Daoy (cell line): ENCODE measurements at regions not wholly inside any gene's neighbourhood (a gene's known extent, or its start where the extent isn't known, plus 50 kb on each side); places are given as distances from the start of the nearest gene placed in this dataset.

ENCODE experiments used
- DNase-seq: peaks from one replicate; pipeline ENCODE4 v3.0.0-alpha.2; 2015; ENCODE audit warnings: low read depth

- DNase-seq: no peak
Measured at GRCh38 chr9:13990331-13990730, 323.6 kb downstream of the NFIB start.

GRCh38 chr9:13988944-13989343, 325.0 kb downstream of the NFIB start:
- DNase-seq: no peak

- DNase-seq: no peak
Measured at GRCh38 chr9:13983607-13984006, 330.3 kb downstream of the NFIB start.

DNA sequence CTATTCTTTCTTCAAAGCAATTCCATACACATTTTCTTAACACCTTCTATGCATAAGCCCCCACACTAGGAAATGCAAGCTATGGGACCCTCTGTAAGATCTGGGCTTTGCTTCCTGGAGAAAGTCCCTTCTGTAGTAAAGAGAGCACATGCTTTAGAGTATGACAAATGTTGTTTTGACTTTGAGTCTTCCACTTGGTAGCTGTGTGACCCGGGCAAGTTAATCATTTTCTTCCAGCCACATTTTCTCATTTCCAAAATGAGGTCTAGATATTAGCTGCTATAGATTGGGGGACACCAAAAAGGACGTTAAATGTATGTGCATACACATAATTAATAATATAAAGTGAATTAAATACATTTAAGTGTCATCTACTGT, 334.0 kb downstream of the NFIB start:
- no peak for DNase-seq

DNA sequence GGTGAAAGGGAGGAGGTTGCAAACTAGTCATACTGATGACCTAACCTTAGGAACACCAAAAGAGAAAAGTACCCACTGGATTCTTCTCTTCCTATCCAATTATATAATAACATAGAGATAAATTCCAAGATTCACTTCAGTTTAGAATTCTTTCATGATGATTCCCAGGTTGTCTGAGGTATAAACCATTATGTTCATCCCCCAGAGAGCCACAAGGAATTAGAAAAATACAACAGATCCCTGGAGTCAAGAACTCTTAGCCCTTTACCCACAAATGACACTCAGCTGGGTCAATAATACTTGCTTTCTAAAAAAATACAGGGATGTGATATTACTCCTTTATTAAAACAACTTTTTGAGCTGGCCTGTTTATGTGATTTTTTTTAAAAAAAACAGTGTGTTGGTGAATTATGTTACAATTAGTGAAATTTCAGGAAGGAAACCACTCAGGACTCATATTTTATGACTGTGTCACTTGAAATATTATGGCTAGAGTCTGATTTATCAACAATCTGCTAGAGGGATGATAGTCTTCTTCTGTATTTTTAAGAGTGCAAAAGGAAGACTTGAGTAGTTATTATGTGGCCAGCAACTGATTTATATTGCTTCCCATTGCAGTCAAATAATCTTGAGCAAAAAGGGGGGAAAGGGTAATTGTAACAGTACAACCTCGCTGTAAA, 338.2 kb downstream of the NFIB start:
- peak; percentile 58 for DNase-seq

GRCh38 chr9:13974891-13975290, 339.1 kb downstream of the NFIB start:
- DNase-seq: peak; percentile 67

DNA sequence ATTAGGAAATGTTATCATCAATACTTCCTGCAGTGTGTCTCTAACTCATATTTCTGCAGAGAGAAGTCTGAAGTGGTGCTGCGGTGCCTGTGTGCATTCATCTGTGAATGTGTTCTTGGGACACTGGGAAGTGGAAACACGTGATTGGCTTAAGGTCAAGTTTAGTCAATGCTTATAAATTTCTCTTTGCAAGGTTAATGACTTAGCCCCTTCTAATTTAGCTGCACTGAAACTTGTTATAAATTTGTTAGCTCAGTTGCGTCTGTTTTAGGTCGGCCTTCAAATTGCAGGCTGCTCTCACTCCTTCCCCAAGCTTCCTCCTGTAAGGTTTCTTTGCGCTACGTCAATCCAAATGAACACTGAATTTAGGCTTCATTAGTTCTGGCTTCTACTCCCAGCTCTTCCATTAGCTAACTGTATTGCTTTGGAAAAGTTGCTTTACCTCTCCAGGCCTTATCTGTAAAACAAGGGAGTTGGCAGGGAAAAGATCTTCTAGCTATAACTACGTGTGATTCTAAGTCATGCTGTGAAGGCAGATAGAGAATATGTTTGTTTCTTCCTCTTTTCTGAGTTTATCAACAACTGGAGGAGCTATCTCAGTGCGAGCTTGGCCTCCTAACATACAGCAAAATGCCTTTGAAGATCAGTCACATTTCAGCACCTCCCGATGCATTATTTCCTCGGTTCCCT, 341.8 kb downstream of the NFIB start:
- no peak for DNase-seq

GRCh38 chr9:13971415-13971814, 342.5 kb downstream of the NFIB start:
- no peak for DNase-seq

- DNase-seq: no peak
Measured at GRCh38 chr9:13970426-13970825, 343.5 kb downstream of the NFIB start.

GRCh38 chr9:13970018-13970417, 343.9 kb downstream of the NFIB start:
- DNase-seq: no peak

DNA sequence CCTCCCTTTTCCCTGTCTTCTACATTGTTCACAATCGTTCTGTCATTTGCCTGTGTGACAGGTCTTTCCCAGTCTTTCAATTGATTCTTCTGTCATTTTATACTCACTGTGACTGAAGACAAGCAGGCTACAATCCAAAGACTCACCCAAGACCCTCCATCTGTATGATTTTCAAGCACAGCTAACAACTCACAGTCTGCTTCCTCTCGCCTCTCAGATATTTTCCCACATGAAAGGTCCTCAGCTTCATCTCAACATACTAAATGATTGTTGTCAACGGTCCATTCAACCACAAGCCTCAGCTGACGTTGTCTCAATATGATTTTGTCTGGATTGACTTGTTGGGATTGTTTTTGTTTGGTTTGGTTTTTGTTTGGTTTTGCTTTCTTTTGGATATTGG, 346.5 kb downstream of the NFIB start:
- DNase-seq: no peak

GRCh38 chr9:13967011-13967410, 346.9 kb downstream of the NFIB start:
- DNase-seq: no peak

GRCh38 chr9:13963005-13963653, 350.8 kb downstream of the NFIB start:
- no peak for DNase-seq

DNA sequence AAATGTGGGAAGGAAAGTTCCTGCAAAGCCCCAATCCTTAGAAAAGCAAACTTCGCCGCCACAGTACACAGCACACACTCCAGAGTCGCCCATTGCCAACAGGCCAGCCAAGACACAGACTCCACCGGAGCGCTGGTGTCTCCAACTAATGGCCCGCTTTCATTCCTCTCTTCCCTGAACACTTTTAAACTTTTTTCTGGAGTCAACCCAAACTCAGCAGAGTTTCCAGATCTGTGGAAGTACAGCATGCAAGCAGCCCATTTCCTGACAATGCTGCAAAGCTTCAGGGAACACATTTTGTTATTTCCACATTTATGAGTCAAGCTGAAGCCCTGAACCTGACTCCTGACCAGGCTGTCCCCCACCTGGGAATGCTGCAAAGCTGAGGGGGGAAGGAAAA, 351.9 kb downstream of the NFIB start:
- DNase-seq: no peak

GRCh38 chr9:13960011-13960765, 353.8 kb downstream of the NFIB start:
- no peak for DNase-seq

DNA sequence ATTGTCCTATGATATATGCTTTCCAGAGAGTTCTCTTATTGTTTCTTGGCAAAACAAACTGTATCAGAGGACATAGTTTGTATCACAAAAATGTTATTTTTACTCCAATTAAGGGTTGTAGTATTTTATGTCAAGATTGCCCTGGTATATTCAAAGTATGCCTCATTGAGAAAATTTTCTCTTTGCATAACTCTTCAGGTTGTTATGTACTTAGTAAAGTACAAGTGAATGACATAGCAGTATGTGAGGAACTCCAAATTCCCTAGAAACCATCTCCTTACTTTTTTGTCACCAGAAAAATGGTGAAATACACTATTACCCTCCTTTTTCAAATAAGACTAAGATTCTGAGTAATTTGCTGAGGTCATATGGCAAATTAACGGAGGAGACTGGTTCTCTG, 355.3 kb downstream of the NFIB start:
- no peak for DNase-seq

- no peak for DNase-seq
Measured at GRCh38 chr9:13957089-13957488, 356.9 kb downstream of the NFIB start.

DNA sequence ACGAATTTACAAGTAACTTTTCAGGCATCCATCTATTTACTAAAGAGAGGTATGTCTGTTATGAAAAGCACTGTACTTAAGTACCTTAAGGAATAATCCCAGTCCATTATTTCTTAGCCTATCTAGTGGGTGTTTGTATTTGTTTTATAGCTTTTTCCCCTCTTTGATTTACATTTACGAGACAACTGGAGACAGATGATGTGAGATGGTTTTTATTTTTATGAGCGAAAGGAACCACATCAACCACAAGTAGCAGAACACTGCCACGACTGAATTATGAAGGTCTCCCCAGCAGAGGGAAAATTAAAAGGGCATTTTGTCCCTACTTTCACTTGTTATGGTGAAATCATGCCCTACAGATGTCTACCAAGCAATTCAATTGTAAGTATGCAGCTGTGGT, 357.8 kb downstream of the NFIB start:
- peak; percentile 46 for DNase-seq

DNA sequence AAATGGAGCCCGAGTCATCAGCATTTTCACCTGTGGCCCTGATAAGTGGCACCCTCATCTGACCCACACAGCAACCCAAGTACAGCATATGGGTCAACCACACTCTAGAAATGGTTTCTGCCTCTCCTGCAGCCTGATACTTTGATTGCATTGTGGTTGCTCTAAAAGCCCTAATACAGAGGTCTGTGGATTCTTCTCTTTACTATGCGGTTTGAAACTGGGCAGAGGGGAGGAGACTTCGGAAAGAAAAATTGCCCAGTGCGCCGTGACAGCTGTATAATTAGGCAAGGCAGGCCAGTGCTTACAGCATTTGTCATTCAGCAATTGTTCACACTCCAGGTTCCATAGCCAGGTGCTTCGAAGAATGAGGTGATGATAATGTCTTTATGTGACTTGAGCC, 361.0 kb downstream of the NFIB start:
- peak; percentile 73 for DNase-seq

GRCh38 chr9:13948037-13948436, 365.9 kb downstream of the NFIB start:
- no peak for DNase-seq

DNA sequence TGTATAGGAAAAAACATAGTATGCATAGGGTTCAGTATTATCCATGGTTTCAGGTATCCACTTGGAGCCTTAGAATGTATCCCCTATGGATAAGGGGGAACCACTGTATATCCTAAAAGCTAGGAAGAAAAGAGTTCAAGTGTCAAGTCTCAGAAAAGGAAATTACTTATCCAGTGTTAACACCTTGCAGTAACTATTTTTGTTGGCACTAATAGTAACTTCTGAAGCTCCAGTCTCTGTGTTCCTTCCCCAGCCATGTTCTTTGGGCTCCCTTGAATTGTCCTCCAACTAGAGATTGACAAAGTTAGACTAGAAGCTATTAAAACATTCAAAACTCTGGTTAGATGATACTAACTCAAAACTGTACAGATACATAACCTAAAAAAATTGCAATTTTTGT, 370.8 kb downstream of the NFIB start:
- no peak for DNase-seq

DNA sequence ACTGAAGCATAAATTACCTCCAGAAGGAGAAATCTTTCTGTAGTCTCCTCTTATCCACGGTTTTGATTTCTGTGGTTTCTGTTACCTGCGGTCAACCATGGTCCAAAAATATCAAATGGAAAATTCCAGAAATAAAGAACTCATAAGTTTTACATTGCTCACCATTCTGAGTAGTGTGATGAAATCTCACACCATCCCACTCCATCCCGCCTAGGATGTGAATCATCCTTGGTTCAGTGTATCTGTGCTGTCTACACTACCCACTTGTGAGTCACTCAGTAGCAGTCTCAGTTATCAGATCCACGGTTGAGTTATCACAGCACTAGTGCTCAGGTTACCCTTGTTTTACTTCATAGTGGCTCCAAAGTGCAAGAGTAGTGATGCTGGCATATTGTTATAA, 371.2 kb downstream of the NFIB start:
- DNase-seq: peak; percentile 97

GRCh38 chr9:13942201-13942600, 371.7 kb downstream of the NFIB start:
- DNase-seq: no peak
